GM23338 (cell line): ENCODE measurements at regions not wholly inside any gene's neighbourhood (a gene's known extent, or its start where the extent isn't known, plus 50 kb on each side); places are given as distances from the start of the nearest gene placed in this dataset.

ENCODE experiments used
- ATAC-seq: fragments of 200-7000 bp; cut with Tn5 transposase; 3 replicates; pipeline ENCODE4 v1.9.1; 2020
- DNase-seq: peaks from one replicate; pipeline ENCODE4 v3.0.0-alpha.2; 2015; ENCODE audit warnings: low spot score
- H2AFZ ChIP-seq: fragments of 200-600 bp; sonication (generic); 2 replicates; pipeline ENCODE4 v1.8.0; 2016; ENCODE audit warnings: antibody characterized with exemption, mild to moderate bottlenecking, moderate library complexity
- H3F3A ChIP-seq: fragments of 200-600 bp; sonication (generic); replicated peaks from 2 replicates; pipeline ENCODE4 v1.8.0; 2017; ENCODE audit warnings: antibody characterized with exemption, mixed run types, low read depth
- H3K27ac ChIP-seq: fragments of 200-600 bp; sonication (generic); 2 replicates; pipeline ENCODE4 v1.6.1; 2016; ENCODE audit warnings: low read depth
- H3K27me3 ChIP-seq: fragments of 200-600 bp; sonication (generic); 2 replicates; pipeline ENCODE4 v1.8.0; 2016; ENCODE audit warnings: mild to moderate bottlenecking, mixed run types, moderate library complexity; ENCODE audit not compliant: insufficient read depth
- H3K36me3 ChIP-seq: fragments of 200-600 bp; sonication (generic); 2 replicates; pipeline ENCODE4 v1.8.0; 2016; ENCODE audit warnings: mild to moderate bottlenecking; ENCODE audit not compliant: insufficient read depth
- H3K4me1 ChIP-seq: fragments of 200-600 bp; sonication (generic); 2 replicates; pipeline ENCODE4 v1.8.0; 2016; ENCODE audit warnings: mild to moderate bottlenecking, moderate library complexity; ENCODE audit not compliant: insufficient read depth
- H3K4me2 ChIP-seq: fragments of 200-600 bp; sonication (generic); 2 replicates; pipeline ENCODE4 v1.7.1; 2017; ENCODE audit warnings: mixed run types
- H3K4me3 ChIP-seq: fragments of 200-600 bp; sonication (generic); 2 replicates; pipeline ENCODE4 v1.6.1; 2016; ENCODE audit warnings: mixed run types
- H3K79me2 ChIP-seq: fragments of 200-600 bp; sonication (generic); replicated peaks from 2 replicates; pipeline ENCODE4 v1.8.0; 2017; ENCODE audit warnings: mild to moderate bottlenecking; ENCODE audit not compliant: insufficient read depth
- H3K9me2 ChIP-seq: fragments of 200-600 bp; sonication (generic); 2 replicates; pipeline ENCODE4 v1.8.0; 2017; ENCODE audit not compliant: insufficient read depth
- H4K20me1 ChIP-seq: fragments of 200-600 bp; sonication (generic); replicated peaks from 2 replicates; pipeline ENCODE4 v1.8.0; 2017; ENCODE audit warnings: mild to moderate bottlenecking; ENCODE audit not compliant: insufficient read depth
- H3K27ac Mint-ChIP-seq: 2 replicates; pipeline ENCODE4 v1.8.0; 2020; ENCODE audit warnings: inconsistent platforms, mild to moderate bottlenecking, moderate library complexity, mixed read lengths
- H3K27me3 Mint-ChIP-seq: 3 replicates; pipeline ENCODE4 v1.8.0; 2022; ENCODE audit warnings: low read depth, mild to moderate bottlenecking, moderate library complexity, mixed read lengths, inconsistent platforms; ENCODE audit not compliant: insufficient read depth, poor library complexity
- H3K36me3 Mint-ChIP-seq: 3 replicates; pipeline ENCODE4 v1.8.0; 2021; ENCODE audit warnings: low read depth, mild to moderate bottlenecking, inconsistent platforms, moderate library complexity, mixed read lengths
- H3K4me1 Mint-ChIP-seq: 3 replicates; pipeline ENCODE4 v1.8.0; 2020; ENCODE audit warnings: mild to moderate bottlenecking, inconsistent platforms, mixed read lengths
- H3K4me3 Mint-ChIP-seq: 3 replicates; pipeline ENCODE4 v1.8.0; 2021; ENCODE audit warnings: moderate library complexity, mild to moderate bottlenecking, inconsistent platforms, mixed read lengths
- H3K9me3 Mint-ChIP-seq: 3 replicates; pipeline ENCODE4 v1.8.0; 2020; ENCODE audit warnings: moderate library complexity, mild to moderate bottlenecking, inconsistent platforms, mixed read lengths
- JUNB ChIP-seq: IDR thresholded peaks from one replicate; pipeline ENCODE4 v1.6.1; 2016; ENCODE audit warnings: antibody characterized with exemption; ENCODE audit not compliant: unreplicated experiment
- NANOG ChIP-seq: IDR thresholded peaks from 2 replicates; pipeline ENCODE4 v1.6.1; 2016; ENCODE audit warnings: antibody characterized with exemption, borderline replicate concordance
- POLR2AphosphoS5 ChIP-seq: IDR thresholded peaks from 2 replicates; pipeline ENCODE4 v1.6.1; 2016; ENCODE audit warnings: antibody characterized with exemption, low read depth
- TF ChIP-seq, protein P1 (sequence below): IDR thresholded peaks from one replicate; pipeline ENCODE4 v1.6.1; 2018; ENCODE audit warnings: antibody characterized with exemption; ENCODE audit not compliant: unreplicated experiment
- TF ChIP-seq, protein P2 (sequence below): fragments of 250-450 bp; sonication (Bioruptor Pico); IDR thresholded peaks from 2 replicates; pipeline ENCODE4 v1.5.0; 2020; ENCODE audit warnings: mild to moderate bottlenecking, moderate library complexity

DNA sequence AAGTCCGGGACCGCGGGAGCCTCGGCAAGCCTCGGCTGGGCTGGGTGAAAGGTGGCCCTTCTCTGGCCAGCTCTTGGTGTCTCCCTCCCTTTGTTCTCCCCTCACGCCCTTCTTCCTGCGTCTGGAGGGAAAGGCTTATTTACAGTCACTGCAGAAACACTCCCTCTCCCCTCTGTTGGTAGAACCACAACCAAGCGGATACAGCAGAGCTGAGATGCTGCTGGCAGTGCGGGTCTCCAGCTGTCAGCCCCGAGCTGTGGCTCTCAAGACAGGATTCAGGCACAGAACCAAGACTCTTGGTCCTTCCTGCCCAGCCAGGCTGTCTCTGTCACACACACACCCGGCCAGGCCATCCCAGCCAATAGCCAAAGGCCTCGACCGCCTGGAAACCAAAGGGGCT, 133.3 kb downstream of the ENGASE start (continued):
- TF ChIP-seq, protein P1, sequence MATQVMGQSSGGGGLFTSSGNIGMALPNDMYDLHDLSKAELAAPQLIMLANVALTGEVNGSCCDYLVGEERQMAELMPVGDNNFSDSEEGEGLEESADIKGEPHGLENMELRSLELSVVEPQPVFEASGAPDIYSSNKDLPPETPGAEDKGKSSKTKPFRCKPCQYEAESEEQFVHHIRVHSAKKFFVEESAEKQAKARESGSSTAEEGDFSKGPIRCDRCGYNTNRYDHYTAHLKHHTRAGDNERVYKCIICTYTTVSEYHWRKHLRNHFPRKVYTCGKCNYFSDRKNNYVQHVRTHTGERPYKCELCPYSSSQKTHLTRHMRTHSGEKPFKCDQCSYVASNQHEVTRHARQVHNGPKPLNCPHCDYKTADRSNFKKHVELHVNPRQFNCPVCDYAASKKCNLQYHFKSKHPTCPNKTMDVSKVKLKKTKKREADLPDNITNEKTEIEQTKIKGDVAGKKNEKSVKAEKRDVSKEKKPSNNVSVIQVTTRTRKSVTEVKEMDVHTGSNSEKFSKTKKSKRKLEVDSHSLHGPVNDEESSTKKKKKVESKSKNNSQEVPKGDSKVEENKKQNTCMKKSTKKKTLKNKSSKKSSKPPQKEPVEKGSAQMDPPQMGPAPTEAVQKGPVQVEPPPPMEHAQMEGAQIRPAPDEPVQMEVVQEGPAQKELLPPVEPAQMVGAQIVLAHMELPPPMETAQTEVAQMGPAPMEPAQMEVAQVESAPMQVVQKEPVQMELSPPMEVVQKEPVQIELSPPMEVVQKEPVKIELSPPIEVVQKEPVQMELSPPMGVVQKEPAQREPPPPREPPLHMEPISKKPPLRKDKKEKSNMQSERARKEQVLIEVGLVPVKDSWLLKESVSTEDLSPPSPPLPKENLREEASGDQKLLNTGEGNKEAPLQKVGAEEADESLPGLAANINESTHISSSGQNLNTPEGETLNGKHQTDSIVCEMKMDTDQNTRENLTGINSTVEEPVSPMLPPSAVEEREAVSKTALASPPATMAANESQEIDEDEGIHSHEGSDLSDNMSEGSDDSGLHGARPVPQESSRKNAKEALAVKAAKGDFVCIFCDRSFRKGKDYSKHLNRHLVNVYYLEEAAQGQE: no peak
- no peak for TF ChIP-seq NANOG

DNA sequence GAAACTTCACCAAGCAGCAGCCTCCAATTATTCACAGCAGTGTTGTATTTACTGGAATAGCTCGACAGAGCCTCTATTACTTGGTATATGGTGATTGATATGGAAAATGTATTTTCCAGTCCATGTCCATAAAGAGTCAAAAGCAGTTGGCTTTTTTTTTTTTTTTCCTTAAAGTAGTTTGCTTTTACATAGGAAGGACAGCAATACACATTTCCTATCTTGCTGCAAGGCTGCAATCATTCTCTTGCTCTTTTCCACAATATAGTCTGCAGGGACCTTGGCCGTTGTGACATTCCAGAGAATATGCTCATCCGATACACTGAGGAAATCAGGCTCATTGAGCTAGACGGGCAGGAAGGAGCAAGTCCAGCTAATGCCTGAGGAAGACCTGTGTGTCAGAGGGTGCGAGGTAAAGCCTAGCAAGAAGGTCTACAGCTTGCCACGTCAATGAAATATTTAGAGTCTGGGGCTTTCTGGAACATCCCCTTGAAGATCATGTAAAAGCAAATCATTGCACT, 131.1 kb downstream of the ENGASE start:
- Histone ChIP-seq H3K4me2 (no peak overlapping the region), H3F3A (no peaks in the 10 kb centered on the region), H3K36me3 (no peaks in the 10 kb centered on the region), H3K27ac (no peak overlapping the region), H3K9me2 (no peaks in the 10 kb centered on the region), H3K4me3 (no peak overlapping the region), H3K79me2 (no peaks in the 10 kb centered on the region), H3K27me3 (no peaks in the 10 kb centered on the region), H3K4me1 (peaks cover 10% of the 10 kb centered on the region), H2AFZ (no peak overlapping the region), H4K20me1 (no peaks in the 10 kb centered on the region)
- no peak overlapping the region for H3K4me3 Mint-ChIP-seq
- no peaks in the 10 kb centered on the region for H3K9me3 Mint-ChIP-seq
- ATAC-seq: no peak
- no peak for DNase-seq
- H3K4me1 Mint-ChIP-seq: peaks cover 33% of the 10 kb centered on the region
- TF ChIP-seq POLR2AphosphoS5: no peak
- TF ChIP-seq, protein P2, sequence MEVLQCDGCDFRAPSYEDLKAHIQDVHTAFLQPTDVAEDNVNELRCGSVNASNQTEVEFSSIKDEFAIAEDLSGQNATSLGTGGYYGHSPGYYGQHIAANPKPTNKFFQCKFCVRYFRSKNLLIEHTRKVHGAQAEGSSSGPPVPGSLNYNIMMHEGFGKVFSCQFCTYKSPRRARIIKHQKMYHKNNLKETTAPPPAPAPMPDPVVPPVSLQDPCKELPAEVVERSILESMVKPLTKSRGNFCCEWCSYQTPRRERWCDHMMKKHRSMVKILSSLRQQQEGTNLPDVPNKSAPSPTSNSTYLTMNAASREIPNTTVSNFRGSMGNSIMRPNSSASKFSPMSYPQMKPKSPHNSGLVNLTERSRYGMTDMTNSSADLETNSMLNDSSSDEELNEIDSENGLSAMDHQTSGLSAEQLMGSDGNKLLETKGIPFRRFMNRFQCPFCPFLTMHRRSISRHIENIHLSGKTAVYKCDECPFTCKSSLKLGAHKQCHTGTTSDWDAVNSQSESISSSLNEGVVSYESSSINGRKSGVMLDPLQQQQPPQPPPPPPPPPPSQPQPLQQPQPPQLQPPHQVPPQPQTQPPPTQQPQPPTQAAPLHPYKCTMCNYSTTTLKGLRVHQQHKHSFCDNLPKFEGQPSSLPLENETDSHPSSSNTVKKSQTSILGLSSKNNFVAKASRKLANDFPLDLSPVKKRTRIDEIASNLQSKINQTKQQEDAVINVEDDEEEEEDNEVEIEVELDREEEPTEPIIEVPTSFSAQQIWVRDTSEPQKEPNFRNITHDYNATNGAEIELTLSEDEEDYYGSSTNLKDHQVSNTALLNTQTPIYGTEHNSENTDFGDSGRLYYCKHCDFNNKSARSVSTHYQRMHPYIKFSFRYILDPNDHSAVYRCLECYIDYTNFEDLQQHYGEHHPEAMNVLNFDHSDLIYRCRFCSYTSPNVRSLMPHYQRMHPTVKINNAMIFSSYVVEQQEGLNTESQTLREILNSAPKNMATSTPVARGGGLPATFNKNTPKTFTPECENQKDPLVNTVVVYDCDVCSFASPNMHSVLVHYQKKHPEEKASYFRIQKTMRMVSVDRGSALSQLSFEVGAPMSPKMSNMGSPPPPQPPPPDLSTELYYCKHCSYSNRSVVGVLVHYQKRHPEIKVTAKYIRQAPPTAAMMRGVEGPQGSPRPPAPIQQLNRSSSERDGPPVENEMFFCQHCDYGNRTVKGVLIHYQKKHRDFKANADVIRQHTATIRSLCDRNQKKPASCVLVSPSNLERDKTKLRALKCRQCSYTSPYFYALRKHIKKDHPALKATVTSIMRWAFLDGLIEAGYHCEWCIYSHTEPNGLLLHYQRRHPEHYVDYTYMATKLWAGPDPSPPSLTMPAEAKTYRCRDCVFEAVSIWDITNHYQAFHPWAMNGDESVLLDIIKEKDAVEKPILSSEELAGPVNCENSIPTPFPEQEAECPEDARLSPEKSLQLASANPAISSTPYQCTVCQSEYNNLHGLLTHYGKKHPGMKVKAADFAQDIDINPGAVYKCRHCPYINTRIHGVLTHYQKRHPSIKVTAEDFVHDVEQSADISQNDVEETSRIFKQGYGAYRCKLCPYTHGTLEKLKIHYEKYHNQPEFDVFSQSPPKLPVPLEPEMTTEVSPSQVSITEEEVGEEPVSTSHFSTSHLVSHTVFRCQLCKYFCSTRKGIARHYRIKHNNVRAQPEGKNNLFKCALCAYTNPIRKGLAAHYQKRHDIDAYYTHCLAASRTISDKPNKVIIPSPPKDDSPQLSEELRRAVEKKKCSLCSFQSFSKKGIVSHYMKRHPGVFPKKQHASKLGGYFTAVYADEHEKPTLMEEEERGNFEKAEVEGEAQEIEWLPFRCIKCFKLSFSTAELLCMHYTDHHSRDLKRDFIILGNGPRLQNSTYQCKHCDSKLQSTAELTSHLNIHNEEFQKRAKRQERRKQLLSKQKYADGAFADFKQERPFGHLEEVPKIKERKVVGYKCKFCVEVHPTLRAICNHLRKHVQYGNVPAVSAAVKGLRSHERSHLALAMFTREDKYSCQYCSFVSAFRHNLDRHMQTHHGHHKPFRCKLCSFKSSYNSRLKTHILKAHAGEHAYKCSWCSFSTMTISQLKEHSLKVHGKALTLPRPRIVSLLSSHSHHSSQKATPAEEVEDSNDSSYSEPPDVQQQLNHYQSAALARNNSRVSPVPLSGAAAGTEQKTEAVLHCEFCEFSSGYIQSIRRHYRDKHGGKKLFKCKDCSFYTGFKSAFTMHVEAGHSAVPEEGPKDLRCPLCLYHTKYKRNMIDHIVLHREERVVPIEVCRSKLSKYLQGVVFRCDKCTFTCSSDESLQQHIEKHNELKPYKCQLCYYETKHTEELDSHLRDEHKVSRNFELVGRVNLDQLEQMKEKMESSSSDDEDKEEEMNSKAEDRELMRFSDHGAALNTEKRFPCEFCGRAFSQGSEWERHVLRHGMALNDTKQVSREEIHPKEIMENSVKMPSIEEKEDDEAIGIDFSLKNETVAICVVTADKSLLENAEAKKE: no peak
- TF ChIP-seq NANOG: no peak
- TF ChIP-seq JUNB: no peak
- H3K27ac Mint-ChIP-seq: no peak overlapping the region
- H3K36me3 Mint-ChIP-seq: peaks cover 6% of the 10 kb centered on the region; the same call in 1 of the 3 replicates
- peaks cover 16% of the 10 kb centered on the region for H3K27me3 Mint-ChIP-seq
